ENCODE measurements at regions not wholly inside any gene's neighbourhood (a gene's known extent, or its start where the extent isn't known, plus 50 kb on each side); places are given as distances from the start of the nearest gene placed in this dataset.

- DNase-seq (ENCODE audit: low read depth, low spot score) (no peak), ATAC-seq (no peak)
- POLR2A ChIA-PET = no interaction called here
- Histone ChIP-seq H3K27me3 (ENCODE audit: insufficient read depth, low read length) (peaks cover 49% of the 10 kb centered on the region), H3K9me3 (ENCODE audit: control insufficient read depth in 1 of 2, insufficient read depth in 1 of 2, low read depth in 1 of 2, low read length in 2 of 2) (no peaks in the 10 kb centered on the region), H3K36me3 (ENCODE audit: control insufficient read depth in 1 of 2, insufficient read depth in 2 of 2, low read length in 2 of 2) (no peaks in the 10 kb centered on the region), H3K4me1 (ENCODE audit: control insufficient read depth in 1 of 2, insufficient read depth in 2 of 2, low read length in 2 of 2) (no peaks in the 10 kb centered on the region; a peak in 1 of 4 replicates), H3K4me3 (replicated peaks in 1 of 2; ENCODE audit: low read depth in 1 of 2, low read length in 2 of 2) (no peak overlapping the region), H3K4me2 (ENCODE audit: low read length) (no peak overlapping the region), H2AFZ (ENCODE audit: low read depth, low read length, poor library complexity, severe bottlenecking) (no peak overlapping the region), H3K79me2 (ENCODE audit: insufficient read depth, low read length) (no peaks in the 10 kb centered on the region), H3K9ac (ENCODE audit: low read length) (no peak overlapping the region), H4K20me1 (ENCODE audit: insufficient read depth) (no peaks in the 10 kb centered on the region), H3K27ac (ENCODE audit: low read depth, low read length) (no peak overlapping the region), H3K9me2 (ENCODE audit: insufficient read depth) (no peaks in the 10 kb centered on the region)
- RAD21 ChIA-PET (ENCODE audit: low non-redundant PET in 1 of 2, low total read pairs in 2 of 2, uncharacterized antibody in 2 of 2, unreplicated experiment in 2 of 2) = no interaction called here
- intact Hi-C loops (cut with micrococcal nuclease) = no loop called here
- CTCF ChIA-PET = no interaction called here
- TF ChIP-seq RAD21 (IDR thresholded peaks at IDR 0.05; ENCODE audit: low read depth) (no peak), SRF (IDR thresholded peaks at IDR 0.05; ENCODE audit: low read depth) (no peak), MAX (IDR thresholded peaks at IDR 0.05) (no peak), SP1 (IDR thresholded peaks at IDR 0.05; ENCODE audit: low read depth) (no peak), REST (IDR thresholded peaks at IDR 0.05; ENCODE audit: low read depth) (no peak), ATF3 (IDR thresholded peaks at IDR 0.05) (no peak)
- no TSS peak for BruUV-seq (replicated peaks)
Measured at GRCh38 chr16:86124321-86124720, 225.4 kb downstream of the IRF8 start.

- no peaks in the 10 kb centered on the region for H3K9me2 ChIP-seq (ENCODE audit: insufficient read depth)
- no peak for DNase-seq (ENCODE audit: low read depth, low spot score)
- H4K20me1 ChIP-seq (ENCODE audit: insufficient read depth) = no peaks in the 10 kb centered on the region
- H3K4me3 ChIP-seq (replicated peaks in 1 of 2; ENCODE audit: low read depth in 1 of 2, low read length in 2 of 2) = no peak overlapping the region
- ChIA-PET RAD21 (ENCODE audit: low non-redundant PET in 1 of 2, low total read pairs in 2 of 2, uncharacterized antibody in 2 of 2, unreplicated experiment in 2 of 2) (no interaction called here), POLR2A (no interaction called here), CTCF (no interaction called here)
- intact Hi-C loops (cut with micrococcal nuclease) = no loop called here
- no peak overlapping the region for H3K9ac ChIP-seq (ENCODE audit: low read length)
- no peak overlapping the region for H3K27ac ChIP-seq (ENCODE audit: low read depth, low read length)
- no peaks in the 10 kb centered on the region for H3K79me2 ChIP-seq (ENCODE audit: insufficient read depth, low read length)
- no peaks in the 10 kb centered on the region for H3K36me3 ChIP-seq (ENCODE audit: control insufficient read depth in 1 of 2, insufficient read depth in 2 of 2, low read length in 2 of 2)
- no peak overlapping the region for H3K4me2 ChIP-seq (ENCODE audit: low read length)
- no peaks in the 10 kb centered on the region for H3K9me3 ChIP-seq (ENCODE audit: control insufficient read depth in 1 of 2, insufficient read depth in 1 of 2, low read depth in 1 of 2, low read length in 2 of 2)
- BruUV-seq (replicated peaks) = no TSS peak
- H3K4me1 ChIP-seq (ENCODE audit: control insufficient read depth in 1 of 2, insufficient read depth in 2 of 2, low read length in 2 of 2) = no peaks in the 10 kb centered on the region
- TF ChIP-seq TCF7L2 (IDR thresholded peaks at IDR 0.05; ENCODE audit: borderline replicate concordance, extremely low read depth, insufficient read depth, insufficient read length) = no peak
- no peak for TF ChIP-seq POLR2A (IDR thresholded peaks at IDR 0.05; ENCODE audit: borderline replicate concordance, extremely low read depth, insufficient read depth, insufficient read length)
- TF ChIP-seq POLR2AphosphoS5 (IDR thresholded peaks at IDR 0.05; ENCODE audit: low read depth, low read length) = no peak
- H3K27me3 ChIP-seq (ENCODE audit: insufficient read depth, low read length) = peaks cover 24% of the 10 kb centered on the region
- H2AFZ ChIP-seq (ENCODE audit: low read depth, low read length, poor library complexity, severe bottlenecking) = no peak overlapping the region
- no peak for ATAC-seq
Measured at GRCh38 chr16:86126891-86127290, 227.9 kb downstream of the IRF8 start.
